WTC11 (cell line): ENCODE measurements at regions not wholly inside any gene's neighbourhood (a gene's known extent, or its start where the extent isn't known, plus 50 kb on each side); places are given as distances from the start of the nearest gene placed in this dataset.

Source experiments
- ATAC-seq: fragments of 200-7000 bp; cut with Tn5 transposase; 2 replicates; pipeline ENCODE4 v1.10.0; 2021; ENCODE audit warnings: mild to moderate bottlenecking, moderate library complexity
- CTCF ChIA-PET: fragments of 300-600 bp; sonication (Branson Sonifier 250); formaldehyde crosslinking; loops from one replicate; lab custom pipeline; 2021; ENCODE audit warnings: antibody characterized with exemption; lab: Charles Lee
- POLR2A ChIA-PET: fragments of 350-600 bp; sonication (Branson Sonifier 250); formaldehyde crosslinking; loops from one replicate; lab custom pipeline; 2021; ENCODE audit warnings: antibody characterized with exemption; lab: Charles Lee
- DNase-seq: peaks from one replicate; pipeline ENCODE4 v3.0.0; 2021; ENCODE audit warnings: low spot score
- H3K27ac Mint-ChIP-seq: 2 replicates; pipeline ENCODE4 v1.8.0; 2021; ENCODE audit warnings: mixed read lengths
- H3K27me3 Mint-ChIP-seq: 2 replicates; pipeline ENCODE4 v1.8.0; 2021; ENCODE audit warnings: low read depth, mild to moderate bottlenecking, moderate library complexity, mixed read lengths
- H3K36me3 Mint-ChIP-seq: 2 replicates; pipeline ENCODE4 v1.8.0; 2021; ENCODE audit warnings: mixed read lengths
- H3K4me1 Mint-ChIP-seq: 2 replicates; pipeline ENCODE4 v1.8.0; 2022; ENCODE audit warnings: mixed read lengths
- H3K4me3 Mint-ChIP-seq: 2 replicates; pipeline ENCODE4 v1.8.0; 2021; ENCODE audit warnings: mild to moderate bottlenecking, moderate library complexity, mixed read lengths
- H3K9me3 Mint-ChIP-seq: 2 replicates; pipeline ENCODE4 v1.8.0; 2021; ENCODE audit warnings: mixed read lengths
- ATF3 ChIP-seq: sonication (generic); formaldehyde crosslinking; conservative IDR thresholded peaks from 2 replicates; pipeline ENCODE4 v1.8.1; 2022; ENCODE audit warnings: mild to moderate bottlenecking, missing genetic modification reagents
- CBFB ChIP-seq: sonication (generic); formaldehyde crosslinking; IDR thresholded peaks from 2 replicates; pipeline ENCODE4 v1.8.1; 2022; ENCODE audit warnings: mild to moderate bottlenecking, low read depth, missing genetic modification reagents
- CREB1 ChIP-seq: sonication (generic); formaldehyde crosslinking; IDR thresholded peaks from 2 replicates; pipeline ENCODE4 v1.8.0; 2023; ENCODE audit warnings: mild to moderate bottlenecking, missing genetic modification reagents
- E2F1 ChIP-seq: sonication (generic); formaldehyde crosslinking; IDR thresholded peaks from 2 replicates; pipeline ENCODE4 v1.8.0; 2022; ENCODE audit warnings: mild to moderate bottlenecking, missing genetic modification reagents
- ELF4 ChIP-seq: sonication (generic); formaldehyde crosslinking; IDR thresholded peaks from 2 replicates; pipeline ENCODE4 v1.8.1; 2022; ENCODE audit warnings: low read depth, mild to moderate bottlenecking, moderate library complexity, missing genetic modification reagents
- ESRRA ChIP-seq: sonication (generic); formaldehyde crosslinking; IDR thresholded peaks from 2 replicates; pipeline ENCODE4 v1.8.1; 2022; ENCODE audit warnings: mild to moderate bottlenecking, missing genetic modification reagents, borderline replicate concordance
- ETV6 ChIP-seq: sonication (generic); formaldehyde crosslinking; IDR thresholded peaks from 2 replicates; pipeline ENCODE4 v1.8.1; 2022; ENCODE audit warnings: mild to moderate bottlenecking, missing genetic modification reagents
- FOXJ3 ChIP-seq: sonication (generic); formaldehyde crosslinking; IDR thresholded peaks from 2 replicates; pipeline ENCODE4 v1.9.0; 2021; ENCODE audit warnings: missing genetic modification reagents, mild to moderate bottlenecking, borderline replicate concordance
- HMGA2 ChIP-seq: fragments of 250-450 bp; sonication (Bioruptor Pico); IDR thresholded peaks from 2 replicates; pipeline ENCODE4 v1.4.0; 2021; ENCODE audit warnings: mild to moderate bottlenecking, moderate library complexity
- IRF2 ChIP-seq: sonication (generic); formaldehyde crosslinking; IDR thresholded peaks from 2 replicates; pipeline ENCODE4 v1.8.0; 2022; ENCODE audit warnings: low read depth, missing genetic modification reagents, borderline replicate concordance
- KAT7 ChIP-seq: sonication (generic); formaldehyde crosslinking; IDR thresholded peaks from 2 replicates; pipeline ENCODE4 v1.8.1; 2023; ENCODE audit warnings: missing genetic modification reagents, mild to moderate bottlenecking, borderline replicate concordance
- MXD4 ChIP-seq: fragments of 250-450 bp; sonication (Bioruptor Pico); IDR thresholded peaks from 2 replicates; pipeline ENCODE4 v1.8.0; 2021; ENCODE audit warnings: mild to moderate bottlenecking, moderate library complexity, borderline replicate concordance
- NFE2L1 ChIP-seq: sonication (generic); formaldehyde crosslinking; IDR thresholded peaks from 2 replicates; pipeline ENCODE4 v1.8.1; 2023; ENCODE audit warnings: missing genetic modification reagents
- NFYB ChIP-seq: sonication (generic); formaldehyde crosslinking; conservative IDR thresholded peaks from 2 replicates; pipeline ENCODE4 v1.8.0; 2022; ENCODE audit warnings: low read depth, missing genetic modification reagents
- NR2C2 ChIP-seq: sonication (generic); formaldehyde crosslinking; IDR thresholded peaks from 2 replicates; pipeline ENCODE4 v1.8.0; 2022; ENCODE audit warnings: mild to moderate bottlenecking, missing genetic modification reagents
- SOX15 ChIP-seq: fragments of 250-450 bp; sonication (Bioruptor Pico); IDR thresholded peaks from 2 replicates; pipeline ENCODE4 v1.9.0; 2021; ENCODE audit warnings: mild to moderate bottlenecking
- TCF7 ChIP-seq: sonication (generic); formaldehyde crosslinking; IDR thresholded peaks from 2 replicates; pipeline ENCODE4 v1.8.0; 2022; ENCODE audit warnings: mild to moderate bottlenecking, low read depth, missing genetic modification reagents, moderate library complexity
- ZBTB21 ChIP-seq: sonication (generic); formaldehyde crosslinking; IDR thresholded peaks from 2 replicates; pipeline ENCODE4 v1.8.1; 2023; ENCODE audit warnings: mild to moderate bottlenecking, missing genetic modification reagents, borderline replicate concordance
- ZNF121 ChIP-seq: sonication (generic); formaldehyde crosslinking; IDR thresholded peaks from 2 replicates; pipeline ENCODE4 v1.8.0; 2023; ENCODE audit warnings: missing genetic modification reagents
- ZNF138 ChIP-seq: sonication (generic); formaldehyde crosslinking; conservative IDR thresholded peaks from 2 replicates; pipeline ENCODE4 v1.8.1; 2022; ENCODE audit warnings: mild to moderate bottlenecking, moderate library complexity, missing genetic modification reagents
- ZNF317 ChIP-seq: sonication (generic); formaldehyde crosslinking; IDR thresholded peaks from 2 replicates; pipeline ENCODE4 v1.8.1; 2023; ENCODE audit warnings: low read depth, mild to moderate bottlenecking, moderate library complexity, missing genetic modification reagents, borderline replicate concordance
- ZNF396 ChIP-seq: fragments of 250-450 bp; sonication (Bioruptor Pico); IDR thresholded peaks from 2 replicates; pipeline ENCODE4 v1.8.0; 2021; ENCODE audit warnings: mild to moderate bottlenecking, moderate library complexity, borderline replicate concordance
- ZNF425 ChIP-seq: fragments of 250-450 bp; sonication (Bioruptor Pico); conservative IDR thresholded peaks from 2 replicates; pipeline ENCODE4 v1.9.0; 2021; ENCODE audit warnings: mild to moderate bottlenecking
- ZNF532 ChIP-seq: fragments of 250-450 bp; sonication (Bioruptor Pico); IDR thresholded peaks from 2 replicates; pipeline ENCODE4 v1.9.0; 2021; ENCODE audit warnings: mild to moderate bottlenecking, borderline replicate concordance
- TF ChIP-seq, protein P1 (sequence below): fragments of 250-450 bp; sonication (Bioruptor Pico); IDR thresholded peaks from 2 replicates; pipeline ENCODE4 v1.9.0; 2021; ENCODE audit warnings: mild to moderate bottlenecking

DNA sequence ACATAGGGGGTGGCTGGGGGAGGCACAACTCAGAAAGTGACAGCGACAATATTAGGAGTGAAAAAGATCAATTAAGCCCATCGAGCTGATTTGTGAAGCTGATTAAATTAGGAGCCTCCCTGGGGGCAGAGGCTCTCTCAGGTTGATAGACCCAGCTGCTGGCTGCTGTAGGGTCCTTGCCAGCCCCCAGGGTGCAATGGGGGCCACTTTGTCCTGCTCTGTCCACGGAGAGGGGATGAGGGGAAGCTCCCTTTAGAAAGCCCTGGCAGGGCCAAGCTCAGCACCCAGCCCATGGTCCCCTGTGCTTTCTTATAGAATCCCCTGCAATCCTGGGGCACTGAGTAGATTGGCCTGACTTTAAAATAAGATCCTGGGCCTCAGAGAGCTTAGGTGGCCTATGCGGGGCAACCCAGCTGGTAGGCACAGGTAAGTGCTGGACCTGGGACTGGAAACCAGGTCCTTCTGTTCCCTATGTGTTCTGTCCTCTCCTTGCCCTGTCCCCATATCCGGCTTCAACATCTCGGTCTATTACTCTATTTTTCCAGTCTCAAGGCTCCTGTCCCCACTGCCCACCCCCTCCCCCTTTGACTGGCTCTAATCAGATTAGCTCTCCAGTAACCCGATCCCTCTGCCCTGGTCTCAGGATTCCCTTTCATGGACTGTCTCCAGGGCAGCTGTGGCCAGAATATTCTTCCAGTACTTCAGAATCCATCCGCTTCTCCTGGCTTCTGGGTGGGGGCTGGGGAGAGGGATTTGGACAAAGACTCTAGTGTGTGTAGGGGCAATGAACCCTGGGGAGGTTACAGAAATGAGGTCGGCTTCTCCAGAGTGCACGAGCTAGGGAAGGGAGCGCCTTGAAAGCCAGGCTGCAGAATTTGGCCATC, 259.6 kb downstream of the RPS24 start (continued):
- TF ChIP-seq NFE2L1 (CRISPR knock-in tag) (no peak), ETV6 (no peak), NFYB (CRISPR knock-in tag) (no peak), KAT7 (CRISPR knock-in tag) (no peak), TCF7 (no peak), ZNF396 (no peak), ESRRA (CRISPR knock-in tag) (no peak), NR2C2 (CRISPR knock-in tag) (no peak), ZNF121 (no peak)
- TF ChIP-seq, all 79 proteins: peak for 0

GRCh38 chr10:78295242-78295641, 261.6 kb downstream of the RPS24 start:
- Mint-ChIP-seq H3K27me3 (no peaks in the 10 kb centered on the region), H3K27ac (no peak overlapping the region), H3K4me3 (no peak overlapping the region), H3K9me3 (peaks cover 7% of the 10 kb centered on the region), H3K4me1 (peaks cover 25% of the 10 kb centered on the region), H3K36me3 (no peaks in the 10 kb centered on the region)
- ChIA-PET CTCF (interaction anchor here (1.3 to 5.8 kb wide), 3 partner anchors 8 to 248 kb away, joined by 3 to 44 read pairs (median 3); no protein-coding TSS in a partner anchor), POLR2A (no interaction called here)
- ATAC-seq (no peak), DNase-seq (no peak)
- TF ChIP-seq CBFB (no peak), IRF2 (CRISPR knock-in tag) (no peak), CREB1 (CRISPR knock-in tag) (no peak), ZBTB21 (CRISPR knock-in tag) (no peak), MXD4 (CRISPR knock-in tag) (no peak), ZNF138 (no peak), HMGA2 (no peak), ZNF532 (no peak), ATF3 (CRISPR knock-in tag) (no peak), ZNF317 (no peak), NR2C2 (CRISPR knock-in tag) (no peak)

DNA sequence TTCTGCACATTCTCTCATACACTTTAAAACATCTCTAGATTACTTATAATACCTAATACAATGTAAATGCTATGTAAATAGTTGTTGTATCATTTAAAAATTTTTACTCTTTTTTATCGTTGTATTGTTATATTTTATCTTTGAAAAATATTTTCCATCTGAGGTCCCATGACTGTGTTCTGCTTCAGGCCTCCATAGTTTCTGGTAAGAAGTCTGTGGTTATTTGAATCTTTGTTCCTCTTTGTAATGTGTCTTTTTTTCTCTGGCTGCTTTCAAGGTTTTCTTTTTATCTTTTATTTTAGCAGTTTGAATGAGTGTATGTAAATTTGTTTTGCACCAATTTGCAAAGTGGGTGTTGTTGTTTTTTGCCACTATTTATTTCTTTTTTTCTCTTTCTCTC, 263.1 kb downstream of the RPS24 start:
- no peak overlapping the region for H3K4me3 Mint-ChIP-seq
- POLR2A ChIA-PET: no interaction called here
- H3K27ac Mint-ChIP-seq: no peak overlapping the region
- CTCF ChIA-PET: no interaction called here
- DNase-seq: no peak
- H3K36me3 Mint-ChIP-seq: no peaks in the 10 kb centered on the region
- no peaks in the 10 kb centered on the region for H3K27me3 Mint-ChIP-seq
- H3K9me3 Mint-ChIP-seq: peaks cover 11% of the 10 kb centered on the region
- ATAC-seq: no peak
- H3K4me1 Mint-ChIP-seq: peaks cover 28% of the 10 kb centered on the region
- TF ChIP-seq SOX15 (CRISPR knock-in tag) (no peak), IRF2 (CRISPR knock-in tag) (no peak), ZNF425 (CRISPR knock-in tag) (no peak), FOXJ3 (no peak), ELF4 (no peak), E2F1 (CRISPR knock-in tag) (no peak)
- TF ChIP-seq, protein P1, sequence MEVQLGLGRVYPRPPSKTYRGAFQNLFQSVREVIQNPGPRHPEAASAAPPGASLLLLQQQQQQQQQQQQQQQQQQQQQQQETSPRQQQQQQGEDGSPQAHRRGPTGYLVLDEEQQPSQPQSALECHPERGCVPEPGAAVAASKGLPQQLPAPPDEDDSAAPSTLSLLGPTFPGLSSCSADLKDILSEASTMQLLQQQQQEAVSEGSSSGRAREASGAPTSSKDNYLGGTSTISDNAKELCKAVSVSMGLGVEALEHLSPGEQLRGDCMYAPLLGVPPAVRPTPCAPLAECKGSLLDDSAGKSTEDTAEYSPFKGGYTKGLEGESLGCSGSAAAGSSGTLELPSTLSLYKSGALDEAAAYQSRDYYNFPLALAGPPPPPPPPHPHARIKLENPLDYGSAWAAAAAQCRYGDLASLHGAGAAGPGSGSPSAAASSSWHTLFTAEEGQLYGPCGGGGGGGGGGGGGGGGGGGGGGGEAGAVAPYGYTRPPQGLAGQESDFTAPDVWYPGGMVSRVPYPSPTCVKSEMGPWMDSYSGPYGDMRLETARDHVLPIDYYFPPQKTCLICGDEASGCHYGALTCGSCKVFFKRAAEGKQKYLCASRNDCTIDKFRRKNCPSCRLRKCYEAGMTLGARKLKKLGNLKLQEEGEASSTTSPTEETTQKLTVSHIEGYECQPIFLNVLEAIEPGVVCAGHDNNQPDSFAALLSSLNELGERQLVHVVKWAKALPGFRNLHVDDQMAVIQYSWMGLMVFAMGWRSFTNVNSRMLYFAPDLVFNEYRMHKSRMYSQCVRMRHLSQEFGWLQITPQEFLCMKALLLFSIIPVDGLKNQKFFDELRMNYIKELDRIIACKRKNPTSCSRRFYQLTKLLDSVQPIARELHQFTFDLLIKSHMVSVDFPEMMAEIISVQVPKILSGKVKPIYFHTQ: no peak
